HL-60 (cell line): ENCODE measurements at regions not wholly inside any gene's neighbourhood (a gene's known extent, or its start where the extent isn't known, plus 50 kb on each side); places are given as distances from the start of the nearest gene placed in this dataset.

ENCODE experiments used
- CTCF ChIP-seq: IDR thresholded peaks from one replicate; pipeline ENCODE4 v1.5.1; 2011; ENCODE audit warnings: low read length, control low read depth, inconsistent platforms; ENCODE audit not compliant: insufficient read depth
- GABPA ChIP-seq: IDR thresholded peaks from 2 replicates; pipeline ENCODE4 v1.6.1; 2012; ENCODE audit warnings: low read depth
- POLR2AphosphoS5 ChIP-seq: IDR thresholded peaks from 2 replicates; pipeline ENCODE4 v1.6.1; 2012; ENCODE audit warnings: low read depth
- REST ChIP-seq: IDR thresholded peaks from 2 replicates; pipeline ENCODE4 v1.6.1; 2012; ENCODE audit warnings: low read depth; ENCODE audit not compliant: insufficient replicate concordance
- SPI1 ChIP-seq: IDR thresholded peaks from 2 replicates; pipeline ENCODE4 v1.6.1; 2012; ENCODE audit warnings: low read depth, mild to moderate bottlenecking, borderline replicate concordance

- no peak for TF ChIP-seq CTCF
- no peak for TF ChIP-seq POLR2AphosphoS5
- no peak for TF ChIP-seq REST
- TF ChIP-seq GABPA, result no peak
- TF ChIP-seq SPI1, result no peak
Measured at GRCh38 chr1:115492019-115492595, 149.7 kb upstream of the VANGL1 start.
